Activated naive CD4-positive, alpha-beta T cell treated with anti-CD3 and anti-CD28 coated beads, Interleukin-2, amount 10 ng/mL, durations not matched to agents 7 days and 5 days (primary cell): ENCODE measurements at regions not wholly inside any gene's neighbourhood (a gene's known extent, or its start where the extent isn't known, plus 50 kb on each side); places are given as distances from the start of the nearest gene placed in this dataset.
"Not testable (repeated sequence)": the region's sequence is repeated elsewhere in the genome, so short reads cannot be mapped to it uniquely, and the experiment has no call there.

ENCODE experiments used
- CTCF ChIA-PET: fragments of 350-600 bp; sonication (Branson Sonifier 250); formaldehyde crosslinking; loops from one replicate; lab custom pipeline; 2021; ENCODE audit warnings: antibody characterized with exemption; lab: Charles Lee
- DNase-seq: peaks from one replicate; pipeline ENCODE4 v3.0.0-alpha.2; 2020
- H3K27ac Mint-ChIP-seq: one replicate; pipeline ENCODE4 v1.8.0; 2021; ENCODE audit warnings: mild to moderate bottlenecking, moderate library complexity, mixed read lengths
- H3K27me3 Mint-ChIP-seq: one replicate; pipeline ENCODE4 v1.8.0; 2021; ENCODE audit warnings: mild to moderate bottlenecking, mixed read lengths
- H3K36me3 Mint-ChIP-seq: one replicate; pipeline ENCODE4 v1.8.0; 2021; ENCODE audit warnings: mixed read lengths
- H3K4me1 Mint-ChIP-seq: one replicate; pipeline ENCODE4 v1.8.0; 2021; ENCODE audit warnings: mixed read lengths
- H3K4me3 Mint-ChIP-seq: one replicate; pipeline ENCODE4 v1.8.0; 2021; ENCODE audit warnings: mild to moderate bottlenecking, moderate library complexity, mixed read lengths
- H3K9me3 Mint-ChIP-seq: one replicate; pipeline ENCODE4 v1.8.0; 2021; ENCODE audit warnings: mixed read lengths

DNA sequence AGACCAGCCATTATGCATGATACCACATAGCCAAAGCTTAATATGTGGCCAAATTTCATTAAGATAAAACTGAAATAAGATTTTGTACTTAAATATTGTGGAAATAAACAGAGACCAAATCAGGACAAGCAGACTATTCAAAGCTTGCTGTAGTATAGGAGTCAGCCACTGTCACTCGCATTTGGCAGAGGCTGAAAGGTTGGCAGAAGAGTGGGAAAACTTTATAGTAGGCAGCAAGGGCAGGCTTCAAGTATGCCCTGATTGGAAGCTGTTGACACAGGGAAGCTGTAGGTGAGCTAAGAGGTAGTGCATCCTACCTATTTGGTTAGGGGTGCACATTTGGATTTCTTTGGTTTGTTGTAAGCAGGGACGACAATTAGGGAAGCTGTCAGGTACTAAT lies 202.5 kb upstream of the PDZRN3 start:
- CTCF ChIA-PET: no interaction called here
- no peak for DNase-seq
- no peak overlapping the region for H3K27ac Mint-ChIP-seq

DNA sequence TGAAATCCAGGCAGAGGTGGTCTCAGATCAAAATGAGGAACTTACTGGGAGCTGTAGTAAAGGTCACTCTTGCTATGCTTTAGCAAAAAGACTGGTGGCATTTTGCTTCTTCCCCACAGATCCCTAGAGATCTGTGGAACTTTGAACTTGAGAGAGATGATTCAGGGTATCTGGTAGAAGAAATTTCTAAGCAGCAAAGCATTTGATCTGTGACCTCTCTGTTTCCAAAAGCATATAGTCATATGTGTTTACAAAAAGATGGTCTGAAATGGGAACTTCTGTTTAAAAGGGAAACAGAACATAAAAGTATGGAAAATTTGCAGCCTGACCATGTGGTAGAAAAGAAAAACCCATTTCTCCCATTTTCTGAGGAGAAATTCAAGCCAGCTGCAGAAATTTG lies 196.2 kb upstream of the PDZRN3 start:
- H3K27me3 Mint-ChIP-seq, H3K9me3 Mint-ChIP-seq, H3K4me3 Mint-ChIP-seq, H3K36me3 Mint-ChIP-seq, DNase-seq, CTCF ChIA-PET, H3K4me1 Mint-ChIP-seq, H3K27ac Mint-ChIP-seq: not testable (repeated sequence)

More for the DNA sequence above, 202.5 kb upstream of the PDZRN3 start:
- H3K36me3 Mint-ChIP-seq: no peaks in the 10 kb centered on the region
- no peak overlapping the region for H3K4me3 Mint-ChIP-seq
- peaks cover 6% of the 10 kb centered on the region for H3K9me3 Mint-ChIP-seq
- no peaks in the 10 kb centered on the region for H3K4me1 Mint-ChIP-seq
- H3K27me3 Mint-ChIP-seq: no peaks in the 10 kb centered on the region

DNA sequence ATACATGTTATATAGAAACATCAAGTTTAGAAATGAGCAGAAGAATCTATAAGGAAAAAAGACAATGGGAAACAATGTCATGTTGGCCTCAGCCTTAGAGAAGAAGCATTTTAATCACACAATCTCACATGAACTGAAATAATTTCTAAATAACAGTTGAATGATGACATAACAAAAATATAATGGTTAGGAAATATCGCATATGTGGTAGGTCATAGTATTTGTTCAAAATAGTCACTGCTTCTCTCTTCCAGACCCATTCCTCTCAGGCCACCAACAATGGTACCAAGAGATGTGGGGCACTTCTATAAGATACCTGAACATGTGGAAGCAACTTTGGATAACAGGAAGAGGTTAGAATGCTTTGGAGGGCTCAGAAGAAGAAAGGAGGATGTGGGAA lies 195.7 kb upstream of the PDZRN3 start:
- Mint-ChIP-seq H3K36me3 (no peaks in the 10 kb centered on the region), H3K27me3 (no peaks in the 10 kb centered on the region), H3K4me3 (no peak overlapping the region), H3K4me1 (no peaks in the 10 kb centered on the region), H3K27ac (no peak overlapping the region), H3K9me3 (peaks cover 6% of the 10 kb centered on the region)
- CTCF ChIA-PET: no interaction called here
- no peak for DNase-seq

DNA sequence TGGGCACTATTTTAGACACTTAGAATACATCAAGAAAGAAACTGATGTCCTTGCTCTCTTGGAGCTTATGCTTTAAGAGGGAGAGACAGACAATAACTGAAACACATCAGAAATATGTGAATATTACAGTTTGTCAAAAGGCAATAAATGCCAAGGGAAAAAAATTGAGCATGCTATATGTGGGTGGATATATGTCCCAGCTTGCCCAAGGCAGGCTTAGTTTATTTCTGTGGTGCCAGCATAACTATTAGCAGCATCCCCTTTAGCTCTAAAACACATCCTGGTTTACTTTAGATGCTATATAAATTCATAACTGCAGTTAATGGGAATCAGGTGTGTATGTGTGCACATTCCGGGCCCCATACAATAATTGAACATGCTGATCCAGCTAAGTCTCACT lies 191.2 kb upstream of the PDZRN3 start:
- H3K27me3 Mint-ChIP-seq: no peaks in the 10 kb centered on the region
- H3K4me1 Mint-ChIP-seq: no peaks in the 10 kb centered on the region
- H3K4me3 Mint-ChIP-seq: no peak overlapping the region
- H3K9me3 Mint-ChIP-seq: peaks cover 1% of the 10 kb centered on the region
- H3K27ac Mint-ChIP-seq: no peak overlapping the region
- CTCF ChIA-PET: no interaction called here
- no peak for DNase-seq
- no peaks in the 10 kb centered on the region for H3K36me3 Mint-ChIP-seq

DNA sequence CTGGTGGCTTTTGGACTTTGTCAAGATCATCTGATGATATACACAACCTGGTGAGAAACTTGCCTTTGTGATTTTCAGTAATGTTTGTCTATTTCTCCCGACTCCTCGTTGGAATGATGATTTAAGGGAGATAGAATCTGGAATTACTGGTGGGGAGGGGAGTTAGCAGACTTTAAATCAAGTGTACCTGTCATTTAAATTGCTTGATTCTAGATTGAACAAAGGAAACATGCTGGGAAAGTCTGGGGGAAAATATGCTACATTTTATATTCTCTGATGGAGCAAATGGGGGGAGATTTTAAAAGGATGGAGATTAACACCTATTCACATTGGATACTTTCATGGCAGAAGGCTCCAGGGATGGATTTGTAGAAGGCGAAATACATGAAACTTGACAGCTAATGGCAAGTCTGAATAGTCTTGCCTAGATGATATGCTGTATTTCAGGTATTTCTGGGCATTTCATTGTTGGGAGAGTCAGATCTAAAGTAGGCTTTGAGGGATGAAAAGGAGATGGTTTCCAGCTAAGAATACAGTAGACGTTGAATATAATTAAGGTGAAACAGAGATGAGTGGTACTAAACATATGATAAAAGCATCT lies 189.1 kb upstream of the PDZRN3 start:
- no peaks in the 10 kb centered on the region for H3K27me3 Mint-ChIP-seq
- H3K9me3 Mint-ChIP-seq: peaks cover 11% of the 10 kb centered on the region
- H3K4me3 Mint-ChIP-seq: no peak overlapping the region
- CTCF ChIA-PET: no interaction called here
- H3K4me1 Mint-ChIP-seq: no peaks in the 10 kb centered on the region
- no peak overlapping the region for H3K27ac Mint-ChIP-seq
- H3K36me3 Mint-ChIP-seq: no peaks in the 10 kb centered on the region
- DNase-seq: no peak

DNA sequence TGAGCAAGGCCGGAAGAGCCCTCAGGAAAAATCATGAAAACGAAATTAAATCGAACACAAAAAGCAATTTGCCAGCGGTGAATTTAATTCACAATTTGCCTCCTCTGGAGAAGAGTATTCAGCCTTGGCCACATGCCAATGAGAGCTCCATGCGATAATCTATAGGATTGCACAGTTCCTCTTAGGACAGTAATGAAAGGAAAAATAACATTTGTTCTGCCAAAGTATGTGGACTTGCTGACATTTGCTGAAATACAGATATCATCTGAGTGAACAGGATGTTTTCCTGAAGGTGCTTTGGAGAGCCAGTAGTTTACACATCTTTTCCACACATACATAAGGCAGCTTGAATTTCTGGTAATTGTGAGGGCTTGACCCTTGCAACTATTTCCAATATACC lies 188.6 kb upstream of the PDZRN3 start:
- DNase-seq: no peak
- peaks cover 11% of the 10 kb centered on the region for H3K9me3 Mint-ChIP-seq
- no peak overlapping the region for H3K4me3 Mint-ChIP-seq
- H3K27ac Mint-ChIP-seq: no peak overlapping the region
- H3K27me3 Mint-ChIP-seq: no peaks in the 10 kb centered on the region
- H3K36me3 Mint-ChIP-seq: no peaks in the 10 kb centered on the region
- no peaks in the 10 kb centered on the region for H3K4me1 Mint-ChIP-seq
- CTCF ChIA-PET: no interaction called here

DNA sequence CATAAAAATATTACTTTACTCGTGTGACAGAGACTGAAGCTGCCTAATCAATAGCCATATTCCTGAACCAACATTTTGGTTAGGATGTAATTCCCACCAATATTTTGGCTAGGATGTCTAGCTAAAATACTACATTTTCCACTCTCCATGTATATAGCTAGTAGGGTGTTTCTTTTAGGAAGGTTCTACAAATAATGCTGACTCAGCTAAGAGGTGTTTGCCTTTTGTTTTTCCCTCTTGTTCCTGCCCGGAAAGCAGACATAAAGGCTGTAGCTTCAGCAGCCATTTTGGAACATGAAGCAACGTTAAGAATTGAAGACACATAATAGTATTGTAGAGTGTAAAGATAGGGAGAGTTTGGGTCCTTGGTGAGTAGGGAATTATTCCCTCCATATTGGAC lies 187.3 kb upstream of the PDZRN3 start:
- CTCF ChIA-PET: no interaction called here
- no peak for DNase-seq

DNA sequence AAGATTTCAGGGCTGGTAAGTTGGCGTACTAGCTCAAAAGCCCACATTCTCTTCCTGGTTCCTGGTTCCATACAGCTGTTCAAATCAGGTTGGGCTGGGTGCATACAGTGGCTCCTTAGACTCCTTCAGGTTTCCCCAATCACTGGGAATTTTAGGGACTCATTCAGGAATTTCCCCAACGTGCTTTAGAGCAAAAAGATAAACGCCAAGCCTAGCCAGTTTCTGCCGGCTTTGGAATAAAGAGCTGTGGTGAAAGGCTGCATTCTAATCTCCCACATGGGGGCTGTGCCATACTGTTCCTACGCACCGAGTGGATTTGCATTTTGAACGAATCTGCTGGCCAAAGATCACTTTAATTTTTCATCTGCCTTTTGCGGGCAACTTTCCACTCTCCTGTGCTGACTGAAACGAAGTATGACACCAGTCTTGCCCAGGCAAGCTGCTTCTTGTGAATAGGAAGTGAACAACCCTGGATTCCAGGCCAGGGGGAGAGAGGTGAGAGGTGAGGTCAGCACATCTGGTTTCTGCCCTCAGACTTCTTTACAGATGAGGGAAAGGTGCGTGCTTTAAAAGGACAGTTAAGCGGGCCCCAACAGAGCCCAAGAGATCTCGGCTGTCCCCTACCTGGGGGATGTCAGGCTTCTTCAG lies 184.2 kb upstream of the PDZRN3 start:
- Mint-ChIP-seq H3K36me3 (no peaks in the 10 kb centered on the region), H3K27me3 (no peaks in the 10 kb centered on the region), H3K4me3 (no peak overlapping the region), H3K9me3 (peaks cover 16% of the 10 kb centered on the region), H3K4me1 (no peaks in the 10 kb centered on the region), H3K27ac (no peak overlapping the region)
- CTCF ChIA-PET: no interaction called here
- DNase-seq: no peak

More for the DNA sequence above, 187.3 kb upstream of the PDZRN3 start:
- Mint-ChIP-seq H3K36me3 (no peaks in the 10 kb centered on the region), H3K27me3 (no peaks in the 10 kb centered on the region), H3K9me3 (peaks cover 11% of the 10 kb centered on the region), H3K27ac (no peak overlapping the region), H3K4me3 (no peak overlapping the region), H3K4me1 (no peaks in the 10 kb centered on the region)

DNA sequence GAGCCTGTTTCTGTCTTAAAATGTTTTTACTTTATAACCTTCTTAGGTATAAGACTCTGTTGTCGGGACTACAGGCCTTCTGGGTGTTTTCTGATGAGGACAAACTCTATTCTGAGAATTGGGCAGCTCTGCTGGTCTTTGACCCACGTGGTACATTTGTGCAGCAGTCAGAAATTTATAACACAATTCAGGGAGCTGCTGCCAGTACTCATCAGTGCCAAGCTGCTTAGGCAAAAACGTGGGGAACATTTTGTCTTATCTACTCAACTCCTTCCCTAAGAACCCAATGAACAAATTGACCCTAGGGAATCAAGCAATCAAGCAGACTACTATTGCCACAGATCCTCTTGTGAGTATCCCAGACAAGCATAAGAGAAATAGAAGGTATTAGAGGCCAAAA lies 180.7 kb upstream of the PDZRN3 start:
- no peak for DNase-seq
- H3K9me3 Mint-ChIP-seq: peaks cover 19% of the 10 kb centered on the region
- H3K27me3 Mint-ChIP-seq: no peaks in the 10 kb centered on the region
- CTCF ChIA-PET: no interaction called here
- H3K36me3 Mint-ChIP-seq: no peaks in the 10 kb centered on the region
- no peaks in the 10 kb centered on the region for H3K4me1 Mint-ChIP-seq
- H3K27ac Mint-ChIP-seq: no peak overlapping the region
- H3K4me3 Mint-ChIP-seq: no peak overlapping the region

DNA sequence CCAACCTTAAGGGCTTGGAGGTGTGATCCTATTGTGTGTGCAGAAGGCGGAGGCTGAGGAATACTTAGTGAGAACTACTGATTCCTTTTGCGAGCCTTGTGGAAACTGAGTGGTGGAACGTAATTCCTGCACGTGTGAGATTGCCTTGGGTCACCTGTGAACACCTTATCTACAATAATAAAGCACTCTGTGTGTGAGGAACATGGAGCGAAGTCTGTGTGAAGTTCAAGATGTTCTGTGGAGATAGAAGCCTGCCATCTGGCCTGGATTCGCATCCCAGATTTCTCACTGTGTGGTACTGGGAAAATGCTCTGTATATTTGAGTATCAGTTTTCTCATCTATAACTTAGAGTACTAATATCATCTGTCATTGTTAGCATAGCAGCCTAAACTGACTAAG lies 179.5 kb upstream of the PDZRN3 start:
- no peak overlapping the region for H3K27ac Mint-ChIP-seq
- no peaks in the 10 kb centered on the region for H3K4me1 Mint-ChIP-seq
- H3K36me3 Mint-ChIP-seq: no peaks in the 10 kb centered on the region
- no peak for DNase-seq
- no peaks in the 10 kb centered on the region for H3K27me3 Mint-ChIP-seq
- no peak overlapping the region for H3K4me3 Mint-ChIP-seq
- CTCF ChIA-PET: no interaction called here
- H3K9me3 Mint-ChIP-seq: peaks cover 19% of the 10 kb centered on the region

DNA sequence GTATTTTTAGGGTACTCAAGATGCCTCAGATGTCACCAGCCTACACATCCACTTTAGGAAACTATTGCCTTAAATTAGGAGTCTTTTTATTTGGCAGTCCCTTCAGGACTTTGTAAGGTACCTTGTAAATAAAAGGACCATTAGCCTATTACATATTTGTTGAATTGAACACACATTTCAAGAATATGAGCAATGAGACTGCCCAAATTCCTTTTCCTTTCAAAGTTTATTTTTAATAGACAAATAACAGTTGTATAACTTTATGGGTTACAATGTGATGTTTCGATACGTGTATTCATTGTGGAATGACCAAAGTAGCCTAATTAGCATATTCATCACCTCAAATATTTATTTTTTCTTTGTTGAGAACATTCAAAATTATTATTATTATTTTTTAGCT lies 176.7 kb upstream of the PDZRN3 start:
- peaks cover 15% of the 10 kb centered on the region for H3K9me3 Mint-ChIP-seq
- H3K27ac Mint-ChIP-seq: no peak overlapping the region
- no peak for DNase-seq
- no peaks in the 10 kb centered on the region for H3K36me3 Mint-ChIP-seq
- CTCF ChIA-PET: no interaction called here
- H3K27me3 Mint-ChIP-seq: no peaks in the 10 kb centered on the region
- no peaks in the 10 kb centered on the region for H3K4me1 Mint-ChIP-seq
- H3K4me3 Mint-ChIP-seq: no peak overlapping the region

DNA sequence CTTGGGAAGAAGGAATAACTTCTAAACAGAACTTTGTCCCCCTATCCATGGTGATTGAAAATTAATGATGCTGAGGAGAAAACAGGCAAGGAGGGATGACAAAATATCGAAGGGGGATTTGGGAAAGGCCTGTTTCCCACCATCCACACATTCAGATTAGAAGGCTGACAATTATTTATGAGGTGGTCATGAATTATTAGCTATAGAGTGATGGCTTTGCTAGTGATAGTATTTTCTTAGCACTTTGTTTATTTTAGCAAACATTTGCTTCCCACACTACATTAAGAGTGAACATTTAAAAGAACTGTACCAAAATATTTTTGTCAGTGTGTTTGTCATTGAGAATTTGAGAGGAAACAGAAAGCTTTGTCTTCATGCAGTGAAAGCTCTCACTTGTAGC lies 172.6 kb upstream of the PDZRN3 start:
- Mint-ChIP-seq H3K27ac (no peak overlapping the region), H3K36me3 (no peaks in the 10 kb centered on the region), H3K4me3 (no peak overlapping the region), H3K4me1 (no peaks in the 10 kb centered on the region), H3K9me3 (peaks cover 5% of the 10 kb centered on the region), H3K27me3 (no peaks in the 10 kb centered on the region)
- no peak for DNase-seq
- CTCF ChIA-PET: no interaction called here

DNA sequence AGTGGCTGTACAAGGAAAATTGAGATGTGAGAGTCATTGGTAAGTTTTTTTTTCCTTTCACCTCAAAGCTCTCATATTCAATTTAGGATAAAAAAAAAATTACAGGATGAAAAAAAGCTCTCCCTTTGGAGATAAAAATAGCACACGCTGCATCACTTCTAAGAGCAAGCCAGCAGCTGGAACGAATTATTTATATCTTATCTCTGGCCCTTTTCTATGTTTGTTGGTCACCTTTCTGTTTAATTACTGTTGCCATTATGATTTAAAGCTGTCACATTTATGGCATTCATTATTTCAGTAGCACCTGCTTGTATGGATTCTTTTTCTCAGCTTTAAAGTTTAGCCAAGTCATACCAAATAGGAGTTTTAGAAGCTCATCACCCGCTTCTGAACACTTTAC lies 171.6 kb upstream of the PDZRN3 start:
- Mint-ChIP-seq H3K27ac (no peak overlapping the region), H3K27me3 (no peaks in the 10 kb centered on the region), H3K4me3 (no peak overlapping the region), H3K36me3 (no peaks in the 10 kb centered on the region), H3K9me3 (peaks cover 5% of the 10 kb centered on the region), H3K4me1 (no peaks in the 10 kb centered on the region)
- CTCF ChIA-PET: no interaction called here
- no peak for DNase-seq

DNA sequence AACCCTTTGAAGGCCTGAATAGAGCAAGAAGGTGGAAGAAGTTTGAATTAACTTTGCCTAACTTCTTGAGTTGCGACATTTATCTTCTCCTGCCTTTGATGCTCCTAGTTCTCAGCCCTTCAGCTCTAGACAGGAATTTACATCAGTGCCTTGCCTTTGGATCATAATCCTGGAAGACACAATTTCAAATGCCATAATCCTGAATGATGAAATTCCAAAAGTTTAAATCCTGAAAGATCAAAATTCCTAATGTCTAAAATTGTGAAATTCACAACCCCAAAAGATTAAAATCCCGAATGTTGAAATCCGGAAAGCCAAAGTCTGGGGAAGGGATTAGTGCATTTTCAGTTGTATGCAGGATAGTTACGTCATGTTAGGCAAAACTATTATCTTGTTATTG lies 166.6 kb upstream of the PDZRN3 start:
- Mint-ChIP-seq H3K27me3 (no peaks in the 10 kb centered on the region), H3K9me3 (no peaks in the 10 kb centered on the region), H3K4me1 (no peaks in the 10 kb centered on the region), H3K4me3 (no peak overlapping the region), H3K27ac (no peak overlapping the region), H3K36me3 (no peaks in the 10 kb centered on the region)
- no peak for DNase-seq
- CTCF ChIA-PET: no interaction called here

DNA sequence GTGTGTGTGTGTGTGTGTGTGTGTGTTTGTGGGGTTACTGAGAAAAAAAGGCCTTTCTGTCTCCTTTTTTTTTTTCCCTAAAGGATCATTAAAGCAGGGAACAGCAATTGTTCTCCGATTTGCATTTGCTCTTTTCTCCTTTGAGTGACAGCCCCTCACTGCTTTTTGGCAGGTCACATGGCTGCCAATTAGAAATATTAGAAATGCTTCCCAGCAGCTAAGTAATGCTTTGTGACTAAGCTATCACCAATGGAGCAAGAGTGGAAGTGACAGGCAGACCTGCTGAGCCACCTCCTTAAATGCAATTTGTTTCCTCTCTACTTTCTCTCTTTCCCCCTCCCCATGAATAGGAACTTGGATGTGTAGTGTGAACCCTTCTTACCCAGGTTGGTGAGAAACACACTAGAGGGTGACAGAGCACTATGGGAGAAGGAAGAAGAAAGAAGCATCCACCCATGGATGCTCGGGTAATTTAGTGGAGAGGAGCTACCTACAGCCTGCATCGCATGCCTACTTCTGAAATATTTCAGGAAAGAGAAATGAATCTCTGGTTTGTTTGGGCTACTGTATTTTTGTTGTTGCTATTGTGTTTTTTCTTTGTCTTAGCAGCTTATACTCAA lies 165.2 kb upstream of the PDZRN3 start:
- no peaks in the 10 kb centered on the region for H3K9me3 Mint-ChIP-seq
- H3K27ac Mint-ChIP-seq: no peak overlapping the region
- H3K36me3 Mint-ChIP-seq: no peaks in the 10 kb centered on the region
- H3K27me3 Mint-ChIP-seq: no peaks in the 10 kb centered on the region
- CTCF ChIA-PET: no interaction called here
- no peak for DNase-seq
- no peak overlapping the region for H3K4me3 Mint-ChIP-seq
- no peaks in the 10 kb centered on the region for H3K4me1 Mint-ChIP-seq
